Ectodermal cell (in vitro differentiated cells): ENCODE measurements at regions not wholly inside any gene's neighbourhood (a gene's known extent, or its start where the extent isn't known, plus 50 kb on each side); places are given as distances from the start of the nearest gene placed in this dataset.

Source experiments
- H3K27ac ChIP-seq: 2 replicates; pipeline ENCODE4 v1.7.0; 2013; ENCODE audit warnings: mild to moderate bottlenecking, low read depth, low read length; ENCODE audit not compliant: insufficient read depth, poor library complexity, severe bottlenecking
- H3K27me3 ChIP-seq: 2 replicates; pipeline ENCODE4 v1.7.0; 2013; ENCODE audit warnings: mild to moderate bottlenecking, low read length; ENCODE audit not compliant: insufficient read depth, control insufficient read depth, poor library complexity, severe bottlenecking
- H3K36me3 ChIP-seq: one replicate; pipeline ENCODE4 v1.7.0; 2013; ENCODE audit warnings: low read length; ENCODE audit not compliant: control insufficient read depth, insufficient read depth
- H3K4me1 ChIP-seq: one replicate; pipeline ENCODE4 v1.7.0; 2013; ENCODE audit warnings: low read length; ENCODE audit not compliant: control insufficient read depth, insufficient read depth
- H3K4me3 ChIP-seq: 2 replicates; pipeline ENCODE4 v1.7.0; 2013; ENCODE audit warnings: low read depth, low read length, control low read depth; ENCODE audit not compliant: insufficient read depth
- H3K9me3 ChIP-seq: 2 replicates; pipeline ENCODE4 v1.7.0; 2013; ENCODE audit warnings: mild to moderate bottlenecking, low read length, moderate library complexity; ENCODE audit not compliant: control insufficient read depth
- whole genome bisulfite sequencing, 2 experiments: methylation state at CpG; one replicate each; pipeline ENCODE4 v1.1.7; 2013; ENCODE audit warnings: missing lambda C conversion rate in 2 of 2; 5-methylcytosine and 5-hydroxymethylcytosine counted together

DNA sequence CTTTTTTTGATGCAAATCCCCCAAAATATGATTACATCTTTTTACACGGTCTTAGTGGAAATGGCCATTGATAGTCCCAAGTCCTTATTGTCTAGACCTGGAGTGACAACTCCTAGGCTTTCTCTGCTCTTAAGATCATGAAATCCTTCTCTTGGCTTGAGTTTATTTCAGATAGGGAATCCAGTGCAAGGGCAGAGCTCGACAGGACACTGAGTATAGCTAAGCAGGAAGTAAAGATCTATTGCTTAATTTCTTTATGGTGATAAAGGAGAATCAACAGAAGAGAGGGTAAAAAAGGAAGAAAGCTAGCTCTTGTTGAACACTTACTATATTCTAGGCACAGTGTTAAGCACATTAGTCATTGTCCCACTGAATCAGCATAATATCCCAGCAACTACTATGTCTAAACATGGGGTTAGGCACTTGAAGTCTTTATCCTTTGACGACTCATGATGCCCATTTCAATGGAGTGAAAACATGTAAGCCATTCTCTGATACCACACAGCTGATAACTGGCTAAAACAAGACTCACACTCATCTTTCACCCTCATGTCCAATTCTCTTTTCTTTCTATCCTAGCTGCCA, 74.1 kb upstream of the LRATD1 start:
- no peaks in the 10 kb centered on the region for H3K36me3 ChIP-seq
- H3K27ac ChIP-seq = no peak overlapping the region
- H3K4me3 ChIP-seq = no peak overlapping the region
- H3K4me1 ChIP-seq = no peaks in the 10 kb centered on the region
- no peaks in the 10 kb centered on the region for H3K27me3 ChIP-seq
- H3K9me3 ChIP-seq = no peaks in the 10 kb centered on the region
- WGBS, 2 experiments = 92% methylated on average over 3 of the region's 3 CpGs

DNA sequence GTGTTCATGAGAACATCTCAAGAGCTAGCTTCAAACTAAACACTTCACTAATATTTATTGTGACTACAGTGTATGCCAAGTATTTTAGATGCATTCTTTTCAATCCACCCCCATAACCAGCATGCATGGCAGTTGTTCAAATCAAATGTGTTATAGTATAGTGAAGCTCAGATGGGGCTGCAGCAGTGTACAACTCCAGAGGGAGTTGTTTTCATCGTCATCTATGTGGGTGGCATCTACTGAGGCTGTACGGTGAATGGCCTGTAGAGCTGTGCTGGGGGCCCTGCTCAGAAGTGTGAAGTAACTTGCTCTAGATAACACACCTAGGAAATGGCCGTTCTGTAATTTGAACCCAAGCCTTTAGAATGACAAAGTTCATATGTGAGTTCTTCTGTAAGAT, 71.8 kb upstream of the LRATD1 start:
- Histone ChIP-seq H3K4me1 (no peaks in the 10 kb centered on the region), H3K4me3 (no peak overlapping the region), H3K27ac (no peak overlapping the region), H3K27me3 (no peaks in the 10 kb centered on the region), H3K36me3 (no peaks in the 10 kb centered on the region), H3K9me3 (no peaks in the 10 kb centered on the region)
- WGBS, 2 experiments = 89 to 96% methylated on average over 3 of the region's 3 CpGs

DNA sequence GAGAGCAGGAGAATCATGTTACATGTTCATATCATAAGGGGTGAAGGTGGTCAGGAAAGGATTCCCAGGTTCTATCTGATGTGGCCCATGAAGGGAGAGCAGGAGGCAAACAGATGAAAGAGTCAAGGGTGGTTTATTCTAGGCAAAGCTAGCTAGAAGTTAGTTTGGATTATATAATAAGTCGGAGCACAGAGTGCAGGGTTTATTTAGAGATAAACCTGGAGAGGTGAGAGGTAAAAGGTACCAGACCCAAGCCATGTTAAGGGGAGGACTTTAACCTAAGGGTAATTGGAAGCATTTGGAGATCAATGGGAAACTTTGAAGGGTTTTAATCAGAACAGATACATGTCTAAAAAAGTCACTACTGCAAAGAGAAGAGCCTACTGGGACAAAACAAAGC, 69.2 kb upstream of the LRATD1 start:
- Histone ChIP-seq H3K9me3 (no peaks in the 10 kb centered on the region), H3K27me3 (no peaks in the 10 kb centered on the region), H3K4me3 (no peak overlapping the region), H3K4me1 (no peaks in the 10 kb centered on the region), H3K27ac (no peak overlapping the region), H3K36me3 (no peaks in the 10 kb centered on the region)
- 91 to 95% methylated on average over 1 of the region's 1 CpG for WGBS, 2 experiments

DNA sequence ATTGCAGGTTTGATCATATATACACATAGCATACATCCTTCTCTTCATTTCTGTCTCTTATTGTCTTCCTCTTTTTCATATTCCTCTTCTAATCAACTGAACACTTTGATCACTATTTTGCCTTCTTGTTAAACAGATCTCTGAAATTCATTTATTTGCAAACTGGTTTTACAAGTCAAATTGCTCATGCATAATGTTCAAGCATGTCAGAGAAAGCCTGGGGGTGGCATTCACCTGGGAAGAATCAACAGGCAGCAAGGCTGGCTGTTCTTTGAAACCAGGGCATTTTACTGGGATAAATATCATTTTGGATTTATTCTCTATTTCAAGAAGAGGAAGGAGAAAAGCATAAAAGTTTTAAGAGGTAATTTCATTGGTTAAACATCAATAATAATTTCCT, 66.9 kb upstream of the LRATD1 start:
- Histone ChIP-seq H3K27me3 (no peaks in the 10 kb centered on the region), H3K36me3 (no peaks in the 10 kb centered on the region), H3K4me3 (no peak overlapping the region), H3K27ac (no peak overlapping the region), H3K4me1 (no peaks in the 10 kb centered on the region), H3K9me3 (no peaks in the 10 kb centered on the region)

DNA sequence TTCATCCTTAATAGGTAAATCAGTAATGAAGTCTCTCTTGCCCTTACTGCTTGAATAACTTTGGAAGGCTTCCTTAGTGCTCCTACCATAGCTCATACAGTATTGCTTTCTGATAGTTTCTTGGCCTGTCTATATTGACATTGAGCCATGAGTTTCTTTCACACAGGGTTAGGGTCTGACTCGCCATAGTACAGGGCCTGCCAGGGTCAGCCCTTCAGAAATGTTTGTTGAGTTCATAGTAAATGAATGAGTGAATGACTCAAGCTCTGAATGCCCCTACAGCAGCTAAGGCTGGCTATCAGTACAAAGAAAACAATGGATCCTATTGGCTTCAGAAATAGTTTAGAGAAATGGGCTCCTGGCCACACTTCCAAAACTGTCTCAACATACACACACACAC, 65.0 kb upstream of the LRATD1 start:
- H3K4me1 ChIP-seq = no peaks in the 10 kb centered on the region
- no peaks in the 10 kb centered on the region for H3K36me3 ChIP-seq
- H3K9me3 ChIP-seq = no peaks in the 10 kb centered on the region
- no peak overlapping the region for H3K27ac ChIP-seq
- H3K27me3 ChIP-seq = no peaks in the 10 kb centered on the region
- 80 to 88% methylated on average over 1 of the region's 1 CpG for WGBS, 2 experiments
- no peak overlapping the region for H3K4me3 ChIP-seq

DNA sequence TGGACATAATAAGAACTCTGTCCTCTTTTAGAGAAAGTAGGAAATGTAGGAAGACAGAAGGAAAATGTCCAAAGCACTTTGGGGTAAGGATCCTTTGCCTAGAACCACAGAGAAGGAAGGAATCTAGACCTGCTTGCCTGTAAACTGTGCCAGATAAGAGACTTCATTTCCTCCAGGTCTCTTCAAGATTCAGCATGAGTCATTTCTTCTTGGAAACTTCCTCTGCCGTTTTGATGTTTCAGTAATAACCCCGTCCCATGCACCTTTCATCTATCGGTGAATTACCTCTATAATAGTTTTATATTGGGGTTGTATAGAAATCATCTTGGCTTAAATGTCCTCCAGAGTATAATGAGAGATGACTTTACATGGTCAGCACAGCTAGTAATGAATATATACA, 63.2 kb upstream of the LRATD1 start:
- 83 to 100% methylated on average over 1 to 3 of the region's 3 CpGs for WGBS, 2 experiments
- H3K27ac ChIP-seq = no peak overlapping the region
- no peaks in the 10 kb centered on the region for H3K9me3 ChIP-seq
- no peak overlapping the region for H3K4me3 ChIP-seq
- H3K27me3 ChIP-seq = no peaks in the 10 kb centered on the region
- H3K36me3 ChIP-seq = no peaks in the 10 kb centered on the region
- H3K4me1 ChIP-seq = no peaks in the 10 kb centered on the region

DNA sequence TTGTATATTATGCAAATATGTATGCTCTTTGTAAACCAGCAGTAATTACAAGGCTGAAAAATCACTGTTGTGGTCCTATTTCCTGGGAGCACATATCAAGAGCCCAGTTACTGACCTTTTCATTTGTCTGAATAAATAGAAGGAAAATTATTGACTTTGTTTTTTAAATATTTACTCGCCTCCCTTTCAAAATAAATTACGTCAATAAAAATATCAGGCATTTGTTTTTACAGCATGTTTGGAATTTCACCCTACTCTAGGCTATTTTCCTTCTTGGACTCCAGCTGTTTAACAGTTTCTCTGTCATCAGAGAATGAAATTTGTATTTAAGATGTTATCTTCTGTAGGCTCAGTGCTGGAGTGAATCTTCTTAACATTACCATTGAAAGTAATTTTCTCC, 59.9 kb upstream of the LRATD1 start:
- Histone ChIP-seq H3K9me3 (no peaks in the 10 kb centered on the region), H3K36me3 (no peaks in the 10 kb centered on the region), H3K27me3 (no peaks in the 10 kb centered on the region), H3K27ac (no peak overlapping the region), H3K4me1 (no peaks in the 10 kb centered on the region), H3K4me3 (no peak overlapping the region)
- WGBS, 2 experiments = 95 to 100% methylated on average over 1 to 2 of the region's 2 CpGs

DNA sequence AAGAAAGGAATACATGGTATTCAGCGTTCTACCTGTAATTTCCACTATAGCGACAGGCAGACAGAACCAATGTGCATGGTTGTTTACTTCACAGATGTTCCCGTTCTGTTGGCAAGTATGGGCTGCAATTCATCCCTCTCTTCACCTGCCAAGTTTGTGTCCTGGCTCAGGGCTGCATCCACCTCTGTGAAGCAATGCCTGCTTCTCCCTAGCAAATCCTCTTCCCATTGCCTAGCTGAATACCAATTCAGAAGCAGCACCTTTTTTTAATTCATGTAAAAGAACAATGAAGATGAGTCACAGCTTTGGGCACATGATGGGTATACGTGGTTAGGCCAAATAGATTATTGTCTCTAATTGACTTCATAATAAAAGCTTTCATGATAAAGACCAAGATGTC, 54.7 kb upstream of the LRATD1 start:
- 87 to 95% methylated on average over 3 to 4 of the region's 4 CpGs for WGBS, 2 experiments
- no peak overlapping the region for H3K4me3 ChIP-seq
- no peaks in the 10 kb centered on the region for H3K27me3 ChIP-seq
- H3K4me1 ChIP-seq = no peaks in the 10 kb centered on the region
- no peaks in the 10 kb centered on the region for H3K36me3 ChIP-seq
- no peaks in the 10 kb centered on the region for H3K9me3 ChIP-seq
- H3K27ac ChIP-seq = no peak overlapping the region
